ENCODE measurements at regions not wholly inside any gene's neighbourhood (a gene's known extent, or its start where the extent isn't known, plus 50 kb on each side); places are given as distances from the start of the nearest gene placed in this dataset.
"Not testable (repeated sequence)": the region's sequence is repeated elsewhere in the genome, so short reads cannot be mapped to it uniquely, and the experiment has no call there.

GRCh38 chr10:33100781-33101391 lies 142.9 kb upstream of the ITGB1 start:
- DNase-seq, result no peak

GRCh38 chr10:33099748-33100147 lies 141.7 kb upstream of the ITGB1 start:
- DNase-seq, result no peak

- DNase-seq, result no peak
Observed at GRCh38 chr10:33098951-33099663, 141.1 kb upstream of the ITGB1 start.

GRCh38 chr10:33095867-33096815 lies 138.1 kb upstream of the ITGB1 start:
- DNase-seq, result no peak

- no peak for DNase-seq
Observed at GRCh38 chr10:33094263-33095051, 136.4 kb upstream of the ITGB1 start.

GRCh38 chr10:33093362-33093761 lies 135.3 kb upstream of the ITGB1 start:
- no peak for DNase-seq

- DNase-seq, result no peak
Observed at GRCh38 chr10:33092596-33092995, 134.6 kb upstream of the ITGB1 start.

GRCh38 chr10:33091201-33091600 lies 133.2 kb upstream of the ITGB1 start:
- DNase-seq, result no peak

GRCh38 chr10:33088990-33089389 lies 131.0 kb upstream of the ITGB1 start:
- no peak for DNase-seq

- no peak for DNase-seq
Observed at GRCh38 chr10:33087922-33088321, 129.9 kb upstream of the ITGB1 start.

GRCh38 chr10:33087152-33087551 lies 129.1 kb upstream of the ITGB1 start:
- no peak for DNase-seq

GRCh38 chr10:33086100-33086499 lies 128.1 kb upstream of the ITGB1 start:
- DNase-seq, result no peak

GRCh38 chr10:33085313-33085833 lies 127.3 kb upstream of the ITGB1 start:
- no peak for DNase-seq

- no peak for DNase-seq
Observed at GRCh38 chr10:33084453-33084852, 126.4 kb upstream of the ITGB1 start.

- DNase-seq, result no peak
Observed at GRCh38 chr10:33082373-33082895, 124.4 kb upstream of the ITGB1 start.

GRCh38 chr10:33080467-33080866 lies 122.4 kb upstream of the ITGB1 start:
- not testable (repeated sequence) for DNase-seq

GRCh38 chr10:33074443-33074842 lies 116.4 kb upstream of the ITGB1 start:
- DNase-seq, result no peak

- no peak for DNase-seq
Observed at GRCh38 chr10:33073641-33074415, 115.8 kb upstream of the ITGB1 start.

- no peak for DNase-seq
Observed at GRCh38 chr10:33071857-33072256, 113.8 kb upstream of the ITGB1 start.

GRCh38 chr10:33070101-33070500 lies 112.1 kb upstream of the ITGB1 start:
- DNase-seq, result no peak

- DNase-seq, result no peak
Observed at GRCh38 chr10:33067917-33068316, 109.9 kb upstream of the ITGB1 start.

All from NCI-H524 treated with DMSO at 0.1 percent for 48 hours (cell line).